ENCODE measurements at regions not wholly inside any gene's neighbourhood (a gene's known extent, or its start where the extent isn't known, plus 50 kb on each side); places are given as distances from the start of the nearest gene placed in this dataset.

DNA sequence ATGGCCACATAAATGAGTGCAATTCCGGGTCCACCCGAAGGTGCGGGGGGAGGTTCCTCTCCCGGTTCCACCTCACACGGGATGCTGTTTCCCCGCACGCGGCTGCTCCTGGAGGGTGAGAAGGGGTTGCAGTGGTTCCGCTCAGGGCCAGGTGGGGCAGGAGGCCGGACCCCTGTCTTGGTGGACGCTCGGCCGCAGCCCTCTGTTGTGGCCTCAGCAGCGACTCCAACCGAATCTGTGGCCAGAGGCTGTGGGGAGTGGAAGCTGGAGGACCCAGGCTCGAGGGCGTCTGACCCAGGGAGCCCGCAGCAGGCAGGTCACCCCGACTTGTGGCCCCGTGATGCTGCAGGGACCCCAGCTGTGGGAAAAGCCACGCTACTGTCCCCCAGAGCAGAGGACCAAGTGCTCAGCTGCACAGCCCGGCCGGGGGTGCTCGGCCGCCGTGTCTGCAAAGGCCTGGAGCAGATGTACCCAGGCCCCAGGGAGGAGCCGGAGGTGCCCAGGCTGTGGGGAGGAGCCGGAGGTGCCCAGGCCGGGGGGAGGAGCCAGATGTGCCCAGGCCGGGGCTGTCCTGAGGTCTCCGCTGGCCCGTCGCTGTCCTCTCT is 83.9 kb downstream of the RTP5 start:
- TF ChIP-seq CEBPB (IDR thresholded peaks at IDR 0.05; ENCODE audit: low read depth, low read length), result no peak
- no peak for TF ChIP-seq RFX5 (IDR thresholded peaks at IDR 0.05; ENCODE audit: borderline replicate concordance, low read depth, low read length)
- no peak for TF ChIP-seq RNF2 (IDR thresholded peaks at IDR 0.05; ENCODE audit: borderline replicate concordance, low read depth, low read length, missing control alignments, poor library complexity, severe bottlenecking)
- TF ChIP-seq, protein P1, sequence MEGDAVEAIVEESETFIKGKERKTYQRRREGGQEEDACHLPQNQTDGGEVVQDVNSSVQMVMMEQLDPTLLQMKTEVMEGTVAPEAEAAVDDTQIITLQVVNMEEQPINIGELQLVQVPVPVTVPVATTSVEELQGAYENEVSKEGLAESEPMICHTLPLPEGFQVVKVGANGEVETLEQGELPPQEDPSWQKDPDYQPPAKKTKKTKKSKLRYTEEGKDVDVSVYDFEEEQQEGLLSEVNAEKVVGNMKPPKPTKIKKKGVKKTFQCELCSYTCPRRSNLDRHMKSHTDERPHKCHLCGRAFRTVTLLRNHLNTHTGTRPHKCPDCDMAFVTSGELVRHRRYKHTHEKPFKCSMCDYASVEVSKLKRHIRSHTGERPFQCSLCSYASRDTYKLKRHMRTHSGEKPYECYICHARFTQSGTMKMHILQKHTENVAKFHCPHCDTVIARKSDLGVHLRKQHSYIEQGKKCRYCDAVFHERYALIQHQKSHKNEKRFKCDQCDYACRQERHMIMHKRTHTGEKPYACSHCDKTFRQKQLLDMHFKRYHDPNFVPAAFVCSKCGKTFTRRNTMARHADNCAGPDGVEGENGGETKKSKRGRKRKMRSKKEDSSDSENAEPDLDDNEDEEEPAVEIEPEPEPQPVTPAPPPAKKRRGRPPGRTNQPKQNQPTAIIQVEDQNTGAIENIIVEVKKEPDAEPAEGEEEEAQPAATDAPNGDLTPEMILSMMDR (IDR thresholded peaks at IDR 0.05; ENCODE audit: control extremely low read depth in 1 of 3, insufficient read depth in 1 of 3, low read depth in 1 of 3, low read length in 3 of 3), result no peak
- TF ChIP-seq, protein P2, sequence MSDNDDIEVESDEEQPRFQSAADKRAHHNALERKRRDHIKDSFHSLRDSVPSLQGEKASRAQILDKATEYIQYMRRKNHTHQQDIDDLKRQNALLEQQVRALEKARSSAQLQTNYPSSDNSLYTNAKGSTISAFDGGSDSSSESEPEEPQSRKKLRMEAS (IDR thresholded peaks at IDR 0.05), result no peak
- no peak for TF ChIP-seq HDAC2 (IDR thresholded peaks at IDR 0.05; ENCODE audit: borderline replicate concordance in 1 of 2, low read depth in 2 of 2, low read length in 2 of 2)
- TF ChIP-seq POLR2AphosphoS5 (IDR thresholded peaks at IDR 0.05; ENCODE audit: low read depth, low read length), result no peak
- no peak for TF ChIP-seq TBP (IDR thresholded peaks at IDR 0.05; ENCODE audit: low read depth, low read length)
- TF ChIP-seq RXRA (IDR thresholded peaks at IDR 0.05; ENCODE audit: insufficient read depth, low read depth, low read length), result no peak
- TF ChIP-seq TAF1 (IDR thresholded peaks at IDR 0.05; ENCODE audit: low read depth, low read length), result no peak
- TF ChIP-seq EZH2 (IDR thresholded peaks at IDR 0.05; ENCODE audit: low read depth, low read length, severe bottlenecking), result no peak

Data from H1 (cell line).